Putamen (tissue), 1 donor: ENCODE measurements at regions not wholly inside any gene's neighbourhood (a gene's known extent, or its start where the extent isn't known, plus 50 kb on each side); places are given as distances from the start of the nearest gene placed in this dataset.

Experiments used
- DNase-seq: peaks from one replicate; pipeline ENCODE4 v3.0.0-alpha.2; 2016; ENCODE audit warnings: low spot score

DNA sequence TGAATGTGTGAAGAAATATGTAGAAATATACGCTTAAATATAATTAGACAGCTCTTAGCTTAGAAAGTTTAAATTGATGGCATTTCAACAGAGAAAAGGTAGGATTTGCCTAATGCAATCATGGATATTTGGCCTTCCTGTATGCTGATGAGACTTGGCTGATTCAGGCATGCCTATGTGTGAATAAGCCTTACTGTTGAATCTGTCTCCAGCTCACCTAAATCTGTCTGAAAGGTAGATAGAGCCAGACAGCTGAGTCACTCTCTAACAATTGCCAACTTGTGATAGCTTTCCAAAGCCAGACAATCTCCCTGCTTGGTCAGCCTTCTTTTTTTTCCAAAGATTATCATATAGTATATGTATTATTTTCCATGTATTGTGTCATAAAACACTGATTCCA lies 92.8 kb upstream of the FLRT2 start:
- no peak for DNase-seq

DNA sequence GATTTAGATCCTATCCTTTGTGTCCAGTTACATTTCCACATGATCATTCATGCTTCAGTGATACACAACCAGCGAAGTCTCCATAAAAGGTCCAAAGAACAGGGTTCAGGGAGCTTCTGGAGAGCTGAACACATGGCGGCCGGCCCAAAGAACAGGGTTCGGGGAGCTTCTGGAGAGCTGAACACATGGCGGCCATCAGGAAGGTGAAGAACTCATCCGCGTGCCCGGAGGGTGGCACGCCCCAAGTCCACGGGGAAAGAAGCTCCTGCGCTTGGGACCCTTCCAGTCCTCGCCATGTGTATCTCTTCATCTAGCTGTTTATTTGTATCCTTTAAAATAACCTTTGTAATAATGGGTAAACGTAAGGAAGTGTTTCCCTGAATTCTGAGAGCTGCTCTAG lies 91.9 kb upstream of the FLRT2 start:
- DNase-seq: no peak

DNA sequence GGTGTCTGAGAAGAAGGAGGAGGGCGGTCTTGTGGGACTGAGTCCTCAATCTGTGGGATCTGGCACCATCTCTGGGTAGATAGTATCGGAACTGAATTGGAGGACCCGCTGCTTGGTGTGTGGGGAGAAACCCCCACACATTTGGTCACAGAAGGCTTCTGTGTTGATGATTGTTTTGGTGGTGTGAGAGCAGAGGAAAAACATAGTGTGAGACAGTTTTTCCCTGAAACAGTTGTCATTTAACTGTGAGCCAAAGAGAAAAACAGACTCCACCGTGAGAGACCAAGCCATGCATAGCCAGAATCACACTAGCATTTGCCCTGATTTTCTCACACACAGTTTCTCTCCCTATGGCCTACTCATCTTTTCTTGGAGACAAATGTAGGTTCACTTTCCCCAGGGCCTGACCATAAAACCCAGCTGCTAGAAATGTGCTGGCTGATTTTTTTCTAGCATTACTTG lies 91.4 kb upstream of the FLRT2 start:
- no peak for DNase-seq

DNA sequence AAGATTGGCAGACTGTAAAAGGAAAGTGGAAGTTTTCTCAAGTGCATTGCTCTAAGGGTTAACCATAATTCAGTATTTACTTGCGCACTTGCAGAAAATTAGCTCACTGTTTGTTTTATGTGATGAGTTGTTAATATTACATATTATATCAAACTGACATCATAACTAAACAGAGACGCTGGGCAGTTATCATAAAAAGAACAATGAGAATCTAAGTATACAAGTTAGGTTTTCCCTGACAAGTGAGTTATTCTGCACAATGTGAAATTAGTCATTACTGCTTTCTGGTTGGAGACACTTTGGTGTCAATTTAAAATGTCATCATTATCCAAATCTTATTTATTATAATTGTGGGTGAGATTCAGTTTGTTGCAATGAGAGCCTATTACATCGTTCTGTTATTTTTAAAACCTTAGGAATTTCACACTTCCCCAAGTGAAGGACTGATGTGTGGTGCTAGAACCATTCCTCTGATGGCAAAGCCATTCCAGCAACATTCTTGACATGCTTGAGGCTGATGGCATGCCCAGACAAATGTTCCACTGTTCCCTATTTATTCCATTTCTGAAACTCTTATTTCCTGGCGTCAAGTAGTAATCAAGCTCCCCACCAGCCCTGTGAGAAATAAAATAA lies 90.1 kb upstream of the FLRT2 start:
- DNase-seq: no peak

DNA sequence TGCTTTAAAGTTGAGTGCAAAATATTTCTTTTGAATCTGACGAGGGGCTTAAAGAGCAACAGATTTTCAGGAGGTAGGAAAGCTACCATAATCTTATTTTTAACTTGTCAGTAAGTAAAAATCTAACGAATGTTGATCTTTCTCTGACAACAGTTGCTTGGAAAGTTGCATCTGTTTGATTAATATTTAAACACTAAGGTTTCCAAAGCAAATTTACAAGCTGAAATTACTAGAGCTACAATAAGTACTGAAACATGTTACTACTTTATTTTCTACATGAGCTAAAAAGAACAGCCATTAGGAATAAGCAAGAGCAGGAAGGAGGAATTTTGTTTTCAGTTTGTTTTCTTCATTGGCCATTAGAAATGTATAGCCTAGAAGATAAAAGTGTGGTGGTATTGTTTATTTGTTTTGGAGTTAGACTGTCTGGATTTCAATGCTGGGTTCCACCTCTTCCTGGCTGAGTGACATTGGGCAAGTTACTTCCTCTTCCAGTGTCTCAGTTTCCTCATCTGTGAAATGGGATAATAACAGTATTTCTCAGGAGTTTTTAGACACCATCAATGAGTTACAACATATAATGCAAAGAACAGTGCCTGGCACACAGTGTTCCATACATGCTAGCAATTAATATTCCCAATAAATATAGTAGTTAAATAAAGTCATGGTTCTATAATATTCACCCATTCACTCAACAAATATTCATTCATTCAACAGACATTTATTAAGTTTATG lies 87.9 kb upstream of the FLRT2 start:
- DNase-seq: no peak

DNA sequence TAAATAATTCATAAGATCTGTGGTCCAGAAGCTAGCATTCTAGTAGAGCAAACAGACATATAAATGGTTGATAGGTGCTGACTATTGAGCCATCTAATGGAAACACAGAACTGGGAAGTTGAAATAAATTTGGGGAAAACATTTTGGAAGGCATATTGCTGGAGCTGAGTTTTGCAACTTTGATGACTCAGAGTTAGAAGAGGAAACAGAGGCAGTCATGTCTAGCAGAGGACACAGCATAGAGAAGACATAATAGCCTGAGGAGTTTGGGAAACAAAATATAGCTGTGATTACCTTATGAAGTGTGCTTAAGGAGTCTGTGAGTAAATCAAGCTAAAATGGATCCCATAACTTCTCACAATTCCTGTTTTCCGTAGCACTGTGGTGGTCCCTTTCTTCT lies 86.9 kb upstream of the FLRT2 start:
- DNase-seq: no peak

DNA sequence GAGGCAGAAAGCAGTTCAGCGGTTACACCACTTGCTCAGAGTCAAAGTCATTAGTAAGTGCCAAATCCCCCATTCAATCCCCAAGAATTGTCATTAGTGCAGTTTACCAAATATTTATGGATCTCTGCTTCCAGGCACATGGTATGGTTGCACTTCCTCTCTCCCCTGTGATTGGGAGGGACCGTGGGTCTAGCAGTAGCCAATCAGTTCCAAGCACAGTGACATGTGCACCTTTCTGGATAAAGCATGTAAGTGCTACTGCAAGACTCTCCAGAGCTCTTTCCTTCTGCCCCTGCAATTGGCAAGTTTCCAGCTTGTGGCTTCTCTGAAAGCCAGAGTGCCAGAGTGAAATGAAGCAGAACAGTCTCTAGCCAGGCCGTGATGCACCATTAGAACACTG lies 85.3 kb upstream of the FLRT2 start:
- DNase-seq: no peak

DNA sequence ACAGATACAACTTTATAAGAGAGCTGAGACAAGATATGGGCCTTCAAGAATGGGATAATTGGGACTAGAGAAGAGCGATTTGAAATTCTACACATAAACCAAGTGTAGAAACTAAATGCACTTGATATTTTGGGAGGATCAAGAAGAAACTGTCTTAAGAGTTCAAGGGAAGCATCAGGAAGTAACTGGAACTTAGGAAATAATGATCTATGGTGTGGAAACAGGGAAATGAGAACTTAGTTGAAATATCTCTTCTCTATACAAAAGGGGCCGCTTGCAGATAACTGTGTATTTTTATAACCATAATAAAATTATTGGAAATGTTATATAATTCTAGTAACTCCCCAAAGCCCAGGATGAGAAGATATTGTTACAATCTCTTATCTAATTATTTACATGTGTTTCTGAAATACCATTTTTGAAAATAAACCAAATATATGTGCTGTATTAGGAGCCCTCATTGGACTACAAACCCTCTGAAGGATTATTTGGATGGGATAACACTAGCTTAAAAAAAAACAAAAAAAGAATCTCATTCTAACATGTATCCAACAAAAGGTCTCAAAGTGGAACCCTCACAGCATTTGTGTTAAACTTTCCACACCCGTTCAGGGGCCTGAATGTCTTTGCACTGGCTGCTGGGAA lies 84.7 kb upstream of the FLRT2 start:
- DNase-seq: no peak

DNA sequence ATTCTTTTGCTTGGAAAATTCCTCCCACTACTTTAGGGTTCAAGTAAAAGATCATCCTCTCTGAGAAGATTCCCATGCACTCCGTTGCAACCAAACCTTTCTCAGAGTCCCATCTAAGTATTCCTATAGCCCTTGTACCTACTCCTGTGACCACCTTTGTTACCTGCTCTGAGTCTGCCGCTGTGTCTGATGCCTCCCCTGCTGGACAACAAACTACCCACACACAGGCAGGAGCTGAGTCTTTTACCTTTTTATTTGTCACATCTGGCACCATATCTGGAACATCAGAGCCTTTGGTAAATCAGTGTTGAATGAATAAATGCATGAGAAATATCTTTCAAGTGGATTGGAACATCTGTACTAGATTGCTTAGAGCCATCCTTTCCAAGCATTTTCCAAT lies 82.1 kb upstream of the FLRT2 start:
- DNase-seq: no peak

DNA sequence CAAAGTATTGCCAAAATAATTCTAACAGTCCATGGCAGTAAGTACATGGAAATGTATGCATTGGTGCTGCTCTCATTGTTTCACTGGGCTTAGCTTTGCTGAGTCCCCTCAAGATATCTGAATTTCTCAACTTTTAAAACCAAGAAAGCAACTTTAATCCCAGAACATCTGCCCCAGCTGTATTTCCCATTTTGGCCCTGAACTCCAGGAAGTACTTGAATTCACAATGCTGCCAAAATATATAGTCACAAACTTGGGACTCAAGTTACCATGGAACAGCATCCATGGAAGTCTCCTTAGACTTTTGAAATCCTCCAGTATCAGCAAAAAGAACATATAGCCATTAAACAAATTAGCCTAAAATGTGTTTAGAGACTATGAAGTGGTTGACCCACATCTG lies 78.5 kb upstream of the FLRT2 start:
- DNase-seq: no peak

DNA sequence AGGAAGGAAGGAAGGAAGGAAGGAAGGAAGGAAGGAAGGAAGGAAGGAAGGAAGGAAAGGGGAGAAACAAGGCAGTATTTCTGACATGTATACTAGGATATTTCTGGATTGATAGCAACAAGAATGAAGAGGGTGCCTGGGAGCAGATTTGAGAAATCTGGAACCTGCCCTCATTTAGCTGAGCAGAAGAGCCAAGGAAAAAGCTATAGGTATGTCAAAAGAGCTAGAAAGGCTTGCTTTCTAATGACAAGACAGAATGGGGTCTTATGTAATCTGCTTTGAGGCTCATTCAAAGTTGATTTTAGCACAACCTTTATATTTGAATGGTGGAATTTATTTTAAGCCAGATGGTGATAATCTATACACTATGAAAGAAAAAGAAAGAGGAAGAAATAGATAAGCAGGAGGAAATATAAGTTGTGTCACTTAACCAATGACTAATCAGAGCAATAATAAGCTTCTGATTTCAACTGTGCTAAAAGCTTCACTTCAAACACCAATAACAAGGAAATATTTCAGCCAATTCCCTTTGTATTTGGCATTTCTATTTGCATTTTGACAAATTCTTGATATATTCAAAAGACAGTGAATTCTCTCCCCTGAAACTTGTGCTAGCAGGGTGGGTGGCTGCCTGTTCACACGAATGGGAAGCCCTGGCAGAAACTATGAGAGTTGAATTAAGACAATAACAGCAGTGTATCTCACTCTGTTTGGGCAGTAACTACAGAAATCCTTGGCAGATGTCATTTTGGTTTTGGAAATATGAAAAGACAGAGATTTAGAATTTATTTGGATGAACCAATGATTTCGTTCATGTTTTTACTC lies 76.3 kb upstream of the FLRT2 start:
- DNase-seq: no peak

DNA sequence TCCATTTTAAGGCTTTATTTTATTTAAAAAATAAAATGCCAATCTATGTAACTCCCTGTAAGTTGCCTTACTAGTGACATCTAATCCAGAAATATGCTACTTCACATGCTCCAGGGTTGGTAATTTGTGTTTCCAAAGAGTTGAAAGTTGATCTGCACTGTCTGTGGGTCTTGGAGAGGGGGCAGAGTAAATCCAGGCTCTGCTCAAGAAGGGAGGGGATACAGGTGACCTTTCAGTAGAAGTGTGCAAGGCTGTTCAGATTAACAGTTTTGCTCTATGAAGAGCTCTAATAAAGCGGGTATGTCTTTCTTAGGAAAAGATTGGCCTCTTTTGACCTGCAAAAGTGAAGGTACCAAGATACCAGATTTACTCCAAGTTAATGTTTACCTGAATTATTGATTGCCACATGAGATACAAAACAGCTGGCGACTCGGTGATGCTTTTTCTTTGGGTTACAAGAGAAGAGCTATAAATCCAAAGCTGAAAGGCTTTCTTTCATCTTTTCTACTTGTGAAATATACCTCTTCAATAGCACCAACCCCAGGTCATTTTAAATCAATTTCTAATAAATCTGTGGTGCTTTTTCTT lies 75.6 kb upstream of the FLRT2 start:
- DNase-seq: no peak

DNA sequence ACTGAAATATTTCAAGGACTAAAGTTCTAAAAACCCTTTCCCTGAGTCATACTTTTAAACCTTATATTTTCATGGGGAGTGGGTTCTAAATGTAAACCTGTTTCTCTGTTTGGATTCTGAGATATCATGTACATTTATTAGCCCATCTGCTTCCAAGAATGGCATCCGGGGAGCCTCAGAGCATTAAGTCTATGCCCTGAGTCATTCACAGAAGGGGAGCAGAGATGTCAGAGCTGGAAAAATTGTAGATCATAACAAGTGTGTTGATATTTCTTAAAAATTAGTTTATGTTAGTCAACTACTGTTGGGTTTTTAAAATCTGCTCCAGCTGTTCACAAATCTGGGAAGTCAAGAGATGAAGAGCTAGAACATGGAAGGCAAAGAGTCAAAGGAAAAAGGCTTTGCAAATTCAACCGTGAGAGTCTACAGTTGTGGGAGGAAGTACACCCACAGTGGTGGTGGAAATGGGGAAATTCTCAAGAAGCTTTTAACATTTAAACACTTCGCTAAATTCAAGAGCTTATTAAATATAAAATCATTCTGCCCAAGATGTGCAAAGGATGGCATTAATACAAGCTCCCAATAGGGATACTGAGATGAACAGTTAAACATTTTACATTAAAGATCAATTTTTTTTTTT lies 70.5 kb upstream of the FLRT2 start:
- DNase-seq: no peak

DNA sequence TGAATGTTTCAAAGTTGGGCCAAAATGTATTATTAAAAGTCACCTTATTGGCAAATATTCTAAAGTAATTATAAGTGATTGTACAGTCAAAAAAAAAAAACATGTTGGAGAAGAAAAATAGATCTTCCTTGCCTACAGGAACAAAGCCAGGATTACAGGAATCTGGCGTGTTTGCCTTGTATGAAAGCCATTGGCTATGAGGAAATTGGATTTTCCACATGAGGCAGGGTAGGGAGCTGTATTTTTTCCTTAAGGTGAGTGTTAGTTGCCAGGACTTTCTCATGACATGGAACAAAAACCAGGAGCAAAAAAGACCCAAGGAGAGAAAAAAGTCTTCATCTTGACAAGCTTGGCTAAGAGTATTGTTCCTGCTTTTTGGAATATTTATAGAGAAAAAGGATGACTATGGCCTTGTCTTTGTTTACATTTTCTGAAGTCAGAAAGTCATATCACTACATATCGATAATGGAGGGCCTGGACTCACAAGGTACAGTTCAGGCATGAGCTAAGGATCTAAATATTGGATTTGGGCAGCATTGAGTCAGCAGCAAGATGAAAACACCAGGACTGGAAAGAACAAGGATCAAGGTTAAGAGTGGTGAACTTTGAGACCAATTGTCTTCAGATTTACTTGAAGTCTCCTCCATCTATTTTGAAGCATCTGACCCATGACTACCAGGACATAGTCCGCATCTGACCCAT lies 68.4 kb upstream of the FLRT2 start:
- no peak for DNase-seq

DNA sequence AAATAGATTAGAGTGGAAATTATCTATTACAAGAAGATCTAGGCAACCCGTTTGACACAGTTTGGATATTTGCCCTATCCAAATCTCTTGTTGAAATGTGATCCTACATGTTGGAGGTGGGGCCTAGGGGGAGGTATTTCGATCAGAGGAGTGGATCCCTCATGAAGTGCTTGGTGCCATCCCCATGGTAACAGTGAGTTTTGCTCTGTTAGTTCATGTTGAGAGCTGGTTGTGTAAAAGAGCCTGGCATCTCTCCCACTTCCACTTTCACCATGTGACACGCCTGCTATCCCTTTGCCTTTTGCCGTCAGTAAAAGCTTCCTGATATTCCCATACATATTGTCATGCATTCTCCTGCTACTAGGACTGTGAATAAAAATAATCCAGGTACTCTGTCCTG lies 66.4 kb upstream of the FLRT2 start:
- no peak for DNase-seq

DNA sequence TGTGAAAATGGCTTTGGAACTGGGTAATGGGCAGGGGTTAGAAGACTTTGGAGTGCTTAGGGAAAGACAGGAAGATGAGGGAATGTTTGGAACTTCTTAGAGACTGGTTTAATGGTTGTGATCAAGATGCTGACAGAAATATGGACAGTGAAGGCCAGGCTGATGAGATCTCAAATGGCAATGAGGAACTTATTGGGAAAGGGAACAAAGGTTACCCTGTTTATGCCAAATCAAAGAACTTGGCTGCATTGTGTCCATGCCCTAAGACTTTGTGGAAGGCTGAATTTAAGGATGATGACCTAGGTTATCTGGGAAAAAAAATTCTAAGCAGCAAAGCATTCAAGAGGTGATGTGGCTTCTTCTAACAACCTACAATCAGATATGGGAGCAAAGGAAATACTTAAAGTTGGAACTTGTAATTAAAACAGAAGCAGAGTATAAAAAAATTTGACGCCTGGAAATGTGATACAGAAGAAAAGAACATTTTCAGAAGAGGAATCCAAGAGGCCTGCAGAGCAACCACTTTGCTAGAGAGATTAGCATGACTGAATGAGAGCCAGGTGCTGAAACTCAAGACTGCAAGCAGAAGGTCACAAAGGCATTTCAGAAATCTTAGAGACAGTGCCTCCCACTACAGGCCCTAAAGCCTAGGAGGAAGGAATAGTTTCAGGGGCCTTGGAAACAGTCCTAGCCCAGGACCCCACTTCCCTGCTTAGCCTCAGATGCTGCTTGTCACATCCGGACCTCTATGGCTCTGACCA lies 65.6 kb upstream of the FLRT2 start:
- DNase-seq: no peak

DNA sequence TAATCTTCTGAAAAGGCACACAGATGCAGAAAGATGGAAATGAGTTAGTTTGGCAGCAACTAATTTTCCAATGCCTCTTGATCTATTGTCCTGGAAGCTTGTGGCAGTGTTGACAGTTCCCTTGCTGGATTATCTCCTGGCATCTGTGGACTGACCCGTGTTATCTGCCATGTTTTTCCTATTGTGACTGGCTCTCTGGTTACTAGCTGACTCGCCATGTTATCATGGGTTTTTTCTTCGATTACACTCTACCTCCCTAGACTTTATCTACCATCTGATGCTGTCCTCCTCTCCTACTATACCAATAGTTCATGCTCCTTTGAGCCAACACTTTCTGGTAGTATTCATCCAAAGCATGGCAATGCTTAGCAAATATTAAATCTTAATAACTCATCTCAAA lies 63.3 kb upstream of the FLRT2 start:
- no peak for DNase-seq

DNA sequence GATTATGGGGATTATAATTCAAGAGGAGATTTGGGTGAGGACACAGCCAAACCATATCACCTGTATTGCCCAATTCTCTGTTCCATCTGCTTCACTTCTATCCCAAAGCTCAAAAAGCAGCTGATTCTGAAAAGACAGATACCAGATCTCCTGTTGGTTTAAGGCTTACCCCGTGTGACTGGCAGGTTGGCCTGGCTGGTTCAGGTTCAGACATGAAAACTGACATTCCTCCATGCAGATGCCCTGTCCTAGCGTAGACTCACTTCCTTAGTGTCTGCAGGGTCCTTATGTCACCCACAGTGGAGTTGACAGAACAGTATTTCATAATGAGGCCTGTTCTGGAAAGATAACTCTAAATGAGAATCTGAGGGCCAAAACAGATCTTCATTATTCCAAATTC lies 61.1 kb upstream of the FLRT2 start:
- no peak for DNase-seq

DNA sequence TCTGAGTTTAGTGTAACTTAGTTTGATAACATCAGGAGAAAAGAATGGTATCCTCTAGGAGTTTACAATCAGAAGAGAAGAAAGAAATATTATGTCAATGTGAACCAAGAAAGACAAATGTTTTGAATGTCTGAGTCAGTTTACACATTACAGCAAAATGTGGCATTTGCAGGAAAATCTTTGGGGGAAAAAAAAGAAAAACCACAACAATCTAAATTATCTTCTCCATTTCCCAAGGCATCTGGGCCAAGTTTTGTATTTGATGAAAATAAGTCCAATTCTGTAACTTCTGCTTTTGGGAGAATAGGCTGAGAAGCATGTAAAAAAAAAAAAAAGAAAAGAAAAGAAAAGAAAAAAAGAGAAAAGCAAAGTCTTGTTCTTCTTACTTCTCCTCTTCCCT lies 58.8 kb upstream of the FLRT2 start:
- DNase-seq: no peak

DNA sequence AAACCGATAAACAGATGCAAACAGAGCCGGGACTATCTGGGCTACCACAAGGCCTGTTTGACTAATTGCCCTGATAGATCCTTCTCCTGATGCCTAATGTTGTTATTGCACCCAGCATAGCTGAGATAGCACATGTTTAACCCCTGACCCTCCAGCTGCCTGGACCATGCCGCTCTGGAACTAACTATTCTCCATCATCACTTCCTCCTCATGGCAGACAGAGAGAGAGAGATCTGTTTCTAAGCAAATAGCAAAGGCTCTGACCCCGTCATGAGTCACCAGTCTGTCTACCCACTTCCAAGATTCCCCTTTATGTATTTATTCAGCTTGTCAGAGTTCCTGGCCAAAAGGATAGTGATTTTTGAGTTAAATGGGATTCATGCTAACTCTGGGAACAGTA lies 58.2 kb upstream of the FLRT2 start:
- DNase-seq: no peak
